ENCODE measurements at regions not wholly inside any gene's neighbourhood (a gene's known extent, or its start where the extent isn't known, plus 50 kb on each side); places are given as distances from the start of the nearest gene placed in this dataset.

DNA sequence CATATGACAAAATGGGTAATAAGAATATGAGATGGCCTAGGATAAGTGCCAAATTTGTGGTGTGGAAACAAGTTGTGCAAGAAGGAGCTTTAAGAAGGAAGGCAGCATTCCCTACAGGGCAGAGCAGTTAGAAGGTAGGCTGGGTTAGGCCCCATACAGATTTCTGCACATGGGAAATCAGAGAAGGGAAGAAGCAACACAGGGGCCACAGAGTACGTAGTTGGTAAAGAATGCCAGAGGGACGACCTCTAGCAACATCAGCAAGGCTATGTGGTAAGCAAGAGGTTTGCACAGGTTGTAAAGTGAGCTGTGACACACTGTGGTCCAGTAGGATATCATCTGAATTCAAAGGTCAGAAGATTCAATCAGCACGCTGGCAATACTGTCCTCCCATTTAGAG, 765.6 kb upstream of the B3GALT2 start:
- H3K27ac ChIP-seq (replicated peaks), result no peak overlapping the region
- DNase-seq (ENCODE audit: low read depth in 1 of 2, low spot score in 1 of 2), result no peak
- H3K4me3 ChIP-seq (replicated peaks; ENCODE audit: insufficient read depth, low read length), result no peak overlapping the region
- TF ChIP-seq SPI1 (IDR thresholded peaks at IDR 0.05; ENCODE audit: borderline replicate concordance, low read depth) (no peak), POLR2AphosphoS5 (IDR thresholded peaks at IDR 0.05; ENCODE audit: low read depth) (no peak), GABPA (IDR thresholded peaks at IDR 0.05; ENCODE audit: low read depth) (no peak)
- TF ChIP-seq, protein P1, sequence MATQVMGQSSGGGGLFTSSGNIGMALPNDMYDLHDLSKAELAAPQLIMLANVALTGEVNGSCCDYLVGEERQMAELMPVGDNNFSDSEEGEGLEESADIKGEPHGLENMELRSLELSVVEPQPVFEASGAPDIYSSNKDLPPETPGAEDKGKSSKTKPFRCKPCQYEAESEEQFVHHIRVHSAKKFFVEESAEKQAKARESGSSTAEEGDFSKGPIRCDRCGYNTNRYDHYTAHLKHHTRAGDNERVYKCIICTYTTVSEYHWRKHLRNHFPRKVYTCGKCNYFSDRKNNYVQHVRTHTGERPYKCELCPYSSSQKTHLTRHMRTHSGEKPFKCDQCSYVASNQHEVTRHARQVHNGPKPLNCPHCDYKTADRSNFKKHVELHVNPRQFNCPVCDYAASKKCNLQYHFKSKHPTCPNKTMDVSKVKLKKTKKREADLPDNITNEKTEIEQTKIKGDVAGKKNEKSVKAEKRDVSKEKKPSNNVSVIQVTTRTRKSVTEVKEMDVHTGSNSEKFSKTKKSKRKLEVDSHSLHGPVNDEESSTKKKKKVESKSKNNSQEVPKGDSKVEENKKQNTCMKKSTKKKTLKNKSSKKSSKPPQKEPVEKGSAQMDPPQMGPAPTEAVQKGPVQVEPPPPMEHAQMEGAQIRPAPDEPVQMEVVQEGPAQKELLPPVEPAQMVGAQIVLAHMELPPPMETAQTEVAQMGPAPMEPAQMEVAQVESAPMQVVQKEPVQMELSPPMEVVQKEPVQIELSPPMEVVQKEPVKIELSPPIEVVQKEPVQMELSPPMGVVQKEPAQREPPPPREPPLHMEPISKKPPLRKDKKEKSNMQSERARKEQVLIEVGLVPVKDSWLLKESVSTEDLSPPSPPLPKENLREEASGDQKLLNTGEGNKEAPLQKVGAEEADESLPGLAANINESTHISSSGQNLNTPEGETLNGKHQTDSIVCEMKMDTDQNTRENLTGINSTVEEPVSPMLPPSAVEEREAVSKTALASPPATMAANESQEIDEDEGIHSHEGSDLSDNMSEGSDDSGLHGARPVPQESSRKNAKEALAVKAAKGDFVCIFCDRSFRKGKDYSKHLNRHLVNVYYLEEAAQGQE (IDR thresholded peaks at IDR 0.05; ENCODE audit: insufficient replicate concordance, low read depth), result no peak
- TF ChIP-seq, protein P2, sequence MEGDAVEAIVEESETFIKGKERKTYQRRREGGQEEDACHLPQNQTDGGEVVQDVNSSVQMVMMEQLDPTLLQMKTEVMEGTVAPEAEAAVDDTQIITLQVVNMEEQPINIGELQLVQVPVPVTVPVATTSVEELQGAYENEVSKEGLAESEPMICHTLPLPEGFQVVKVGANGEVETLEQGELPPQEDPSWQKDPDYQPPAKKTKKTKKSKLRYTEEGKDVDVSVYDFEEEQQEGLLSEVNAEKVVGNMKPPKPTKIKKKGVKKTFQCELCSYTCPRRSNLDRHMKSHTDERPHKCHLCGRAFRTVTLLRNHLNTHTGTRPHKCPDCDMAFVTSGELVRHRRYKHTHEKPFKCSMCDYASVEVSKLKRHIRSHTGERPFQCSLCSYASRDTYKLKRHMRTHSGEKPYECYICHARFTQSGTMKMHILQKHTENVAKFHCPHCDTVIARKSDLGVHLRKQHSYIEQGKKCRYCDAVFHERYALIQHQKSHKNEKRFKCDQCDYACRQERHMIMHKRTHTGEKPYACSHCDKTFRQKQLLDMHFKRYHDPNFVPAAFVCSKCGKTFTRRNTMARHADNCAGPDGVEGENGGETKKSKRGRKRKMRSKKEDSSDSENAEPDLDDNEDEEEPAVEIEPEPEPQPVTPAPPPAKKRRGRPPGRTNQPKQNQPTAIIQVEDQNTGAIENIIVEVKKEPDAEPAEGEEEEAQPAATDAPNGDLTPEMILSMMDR (IDR thresholded peaks at IDR 0.05; ENCODE audit: insufficient read depth, low read length), result no peak
- H3K27me3 ChIP-seq (ENCODE audit: insufficient read depth, poor library complexity, severe bottlenecking), result no peaks in the 10 kb centered on the region

DNA sequence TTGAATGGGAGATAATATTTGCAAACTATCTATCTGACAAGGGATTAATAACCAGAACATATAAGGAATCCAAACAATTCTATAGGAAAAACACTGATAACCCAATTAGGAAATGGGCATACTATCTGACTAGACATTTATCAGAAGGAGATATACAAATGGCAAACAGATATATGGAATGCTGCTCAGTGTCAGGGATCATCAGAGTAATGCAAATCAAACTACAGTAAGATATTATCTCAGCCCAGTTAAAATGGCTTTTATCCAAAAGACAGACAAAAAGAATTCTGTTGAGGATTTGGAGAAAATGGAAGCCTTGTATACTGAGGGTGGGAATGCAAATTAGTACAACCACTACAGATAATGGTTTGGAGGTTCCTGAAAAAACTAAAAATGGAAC, 758.0 kb upstream of the B3GALT2 start:
- Histone ChIP-seq H3K27me3 (ENCODE audit: insufficient read depth, poor library complexity, severe bottlenecking) (no peaks in the 10 kb centered on the region), H3K27ac (replicated peaks) (no peak overlapping the region)
- no peak for DNase-seq (ENCODE audit: low read depth in 1 of 2, low spot score in 1 of 2)

GRCh38 chr1:193940176-193940575, 753.8 kb upstream of the B3GALT2 start:
- Histone ChIP-seq H3K27ac (replicated peaks) (no peak overlapping the region), H3K27me3 (ENCODE audit: insufficient read depth, poor library complexity, severe bottlenecking) (no peaks in the 10 kb centered on the region), H3K4me3 (replicated peaks; ENCODE audit: insufficient read depth, low read length) (no peak overlapping the region)
- DNase-seq (ENCODE audit: low read depth in 1 of 2, low spot score in 1 of 2), result no peak
- TF ChIP-seq, protein P2 (IDR thresholded peaks at IDR 0.05; ENCODE audit: insufficient read depth, low read length), result no peak
- no peak for TF ChIP-seq POLR2AphosphoS5 (IDR thresholded peaks at IDR 0.05; ENCODE audit: low read depth)
- TF ChIP-seq, protein P1 (IDR thresholded peaks at IDR 0.05; ENCODE audit: insufficient replicate concordance, low read depth), result no peak
- TF ChIP-seq SPI1 (IDR thresholded peaks at IDR 0.05; ENCODE audit: borderline replicate concordance, low read depth), result no peak
- no peak for TF ChIP-seq GABPA (IDR thresholded peaks at IDR 0.05; ENCODE audit: low read depth)

More for the DNA sequence above, 758.0 kb upstream of the B3GALT2 start:
- TF ChIP-seq, protein P1 (IDR thresholded peaks at IDR 0.05; ENCODE audit: insufficient replicate concordance, low read depth), result no peak
- TF ChIP-seq GABPA (IDR thresholded peaks at IDR 0.05; ENCODE audit: low read depth), result no peak
- TF ChIP-seq, protein P2 (IDR thresholded peaks at IDR 0.05; ENCODE audit: insufficient read depth, low read length), result no peak
- TF ChIP-seq POLR2AphosphoS5 (IDR thresholded peaks at IDR 0.05; ENCODE audit: low read depth), result no peak
- TF ChIP-seq SPI1 (IDR thresholded peaks at IDR 0.05; ENCODE audit: borderline replicate concordance, low read depth), result no peak
- H3K4me3 ChIP-seq (replicated peaks; ENCODE audit: insufficient read depth, low read length), result no peak overlapping the region

Data from HL-60 (cell line).